Ammon's horn (tissue), 1 donor: ENCODE measurements at regions not wholly inside any gene's neighbourhood (a gene's known extent, or its start where the extent isn't known, plus 50 kb on each side); places are given as distances from the start of the nearest gene placed in this dataset.

ENCODE experiments used
- DNase-seq: peaks from one replicate; pipeline ENCODE4 v3.0.0-alpha.2; 2016; ENCODE audit warnings: low spot score

GRCh38 chr15:31510057-31510456 is 183.4 kb downstream of the KLF13 start:
- DNase-seq: no peak

- DNase-seq: no peak
Measured at GRCh38 chr15:31511707-31512310, 185.2 kb downstream of the KLF13 start.

DNA sequence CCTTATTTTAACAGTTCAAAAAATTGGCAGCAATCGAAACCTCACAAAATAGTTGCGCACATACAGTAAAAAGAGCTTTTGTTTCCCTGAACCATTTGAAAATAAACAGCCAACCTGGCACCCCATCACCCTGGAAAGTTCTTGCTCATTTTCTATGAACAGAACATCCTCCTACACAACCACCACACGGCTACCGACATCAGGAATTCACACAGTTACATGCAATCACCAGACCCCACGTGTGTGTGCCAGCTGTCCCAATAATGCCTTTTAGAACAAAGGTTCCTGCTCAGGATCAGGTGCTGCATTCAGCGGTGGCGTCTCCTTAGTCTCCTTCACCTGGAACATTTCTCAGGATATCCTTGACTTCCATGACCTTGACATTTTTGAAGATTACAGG is 186.5 kb downstream of the KLF13 start:
- no peak for DNase-seq

- DNase-seq: no peak
Measured at GRCh38 chr15:31516440-31516839, 189.8 kb downstream of the KLF13 start.

DNA sequence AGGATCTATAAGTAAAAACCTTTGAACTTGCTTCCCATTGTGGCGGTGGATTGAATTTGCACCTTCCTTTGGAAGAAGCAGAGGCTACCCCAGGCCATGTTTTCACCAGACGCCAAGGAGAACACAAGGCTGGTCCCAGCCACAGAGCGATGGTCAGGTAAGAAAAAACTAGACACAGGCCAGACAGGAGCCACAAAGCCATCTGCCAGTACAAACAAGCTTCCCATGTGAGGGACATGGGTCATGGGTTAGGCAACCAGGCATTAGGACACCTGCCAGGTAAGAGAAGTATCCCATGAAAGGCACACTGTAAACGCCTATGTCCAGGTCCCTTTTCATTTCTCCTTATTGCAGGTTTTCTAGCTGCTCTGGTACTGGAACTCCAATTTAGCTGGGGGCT is 190.2 kb downstream of the KLF13 start:
- DNase-seq: no peak

- no peak for DNase-seq
Measured at GRCh38 chr15:31517711-31518110, 191.1 kb downstream of the KLF13 start.

DNA sequence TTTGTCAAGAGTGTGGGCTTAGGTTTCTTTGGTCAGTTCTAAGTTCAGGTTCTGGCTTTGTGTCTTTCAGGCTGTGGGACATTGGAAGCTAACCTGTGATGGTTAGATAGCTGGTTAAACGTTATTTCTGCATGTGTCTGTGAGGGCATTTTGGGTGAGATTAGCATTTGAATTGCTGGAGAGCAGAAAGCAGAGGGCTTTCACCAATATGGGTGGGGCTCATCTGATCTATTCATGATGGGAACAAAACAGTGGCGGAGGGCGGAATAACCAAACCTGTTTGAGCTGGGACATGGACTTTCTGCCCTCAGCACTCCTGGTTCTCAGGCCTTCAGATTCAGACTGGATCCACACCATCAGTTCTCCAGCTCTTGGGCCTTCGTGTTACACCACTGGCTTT is 195.4 kb downstream of the KLF13 start:
- DNase-seq: no peak

DNA sequence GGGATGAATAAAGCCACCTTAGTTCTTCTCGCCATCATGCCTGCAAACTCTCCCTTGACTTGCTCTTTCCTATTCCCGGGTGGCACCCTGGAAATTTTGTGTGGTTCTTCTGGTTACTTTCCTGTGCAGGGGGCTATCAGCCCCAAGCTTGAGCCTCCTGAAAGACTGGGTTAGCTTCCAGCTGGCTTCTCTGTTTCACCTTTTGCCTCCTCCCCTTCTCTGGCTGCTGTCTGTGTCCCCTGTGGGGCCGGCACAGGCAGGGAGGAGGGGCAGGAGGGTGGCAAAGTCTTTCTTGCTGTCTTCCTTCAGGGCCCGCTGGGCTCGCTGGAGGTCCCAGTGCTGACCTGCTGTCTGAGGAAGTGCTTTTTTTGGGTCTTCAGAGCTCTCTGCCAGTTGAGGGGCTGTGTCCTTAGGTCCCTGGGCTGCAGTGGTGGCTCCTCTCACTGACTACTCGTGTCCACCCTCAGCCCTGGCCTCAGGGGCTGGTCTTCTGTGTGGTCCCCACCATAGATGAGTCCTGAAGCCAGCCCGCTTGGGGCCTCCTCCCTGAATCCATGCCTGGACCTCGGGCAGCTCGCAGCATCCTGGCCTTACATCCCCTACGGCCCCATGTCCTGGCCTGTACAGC is 196.5 kb downstream of the KLF13 start:
- DNase-seq: no peak

DNA sequence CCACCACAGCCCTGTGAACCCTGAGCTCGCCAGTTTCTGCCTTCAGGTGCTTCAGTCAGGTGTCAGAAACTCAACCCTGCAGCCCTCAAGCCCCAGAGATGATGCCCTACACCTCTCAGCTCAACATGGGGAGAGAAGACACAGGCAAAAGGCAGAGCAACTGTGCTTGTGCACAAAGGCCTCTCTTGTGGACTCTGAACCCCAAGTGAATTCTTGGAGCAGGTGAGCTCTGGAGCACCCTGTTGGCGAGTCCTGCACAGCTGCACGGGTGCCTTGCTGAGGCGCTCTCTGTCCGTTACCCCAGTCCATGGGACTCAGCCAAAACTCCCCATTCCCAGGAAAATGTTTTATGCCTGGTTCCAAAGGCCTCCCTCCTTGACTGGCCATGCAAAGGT is 197.0 kb downstream of the KLF13 start:
- no peak for DNase-seq

GRCh38 chr15:31525185-31525695 is 198.6 kb downstream of the KLF13 start:
- no peak for DNase-seq

DNA sequence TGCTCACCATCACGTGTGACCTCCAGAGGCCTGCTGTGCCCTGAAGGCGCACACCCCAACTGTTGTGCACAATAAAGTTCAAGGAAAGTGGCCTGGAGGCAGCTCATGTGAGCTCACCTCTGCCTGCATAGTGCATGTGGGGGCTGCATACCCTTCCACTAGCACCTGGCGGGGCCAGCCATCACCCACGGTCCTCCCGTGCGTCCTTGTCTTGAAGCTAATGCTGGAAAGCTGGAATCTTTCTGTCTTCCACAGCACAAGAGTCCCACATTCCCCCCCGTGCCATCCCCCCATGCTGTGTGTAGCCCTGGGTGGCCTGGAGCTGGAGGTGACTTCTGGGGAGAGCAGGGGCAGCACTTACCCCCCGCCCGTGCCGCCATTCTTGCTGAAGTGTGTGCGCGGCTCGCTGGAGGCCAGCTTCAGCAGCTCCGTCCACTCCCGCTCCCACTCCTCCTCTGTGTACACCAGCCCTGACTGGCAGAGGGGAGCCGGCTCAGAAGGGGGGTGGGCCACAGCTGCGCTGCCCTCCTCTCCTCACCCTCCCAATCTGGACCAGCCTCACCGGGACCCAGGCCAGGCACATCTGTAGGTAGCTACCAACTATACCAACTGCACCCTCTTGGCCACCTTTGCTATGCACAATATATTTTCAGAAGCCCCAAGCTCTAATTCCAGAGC is 199.5 kb downstream of the KLF13 start:
- DNase-seq: no peak

- DNase-seq: no peak
Measured at GRCh38 chr15:31526916-31527690, 200.5 kb downstream of the KLF13 start.

GRCh38 chr15:31528846-31529245 is 202.2 kb downstream of the KLF13 start:
- peak; percentile 73 for DNase-seq

- no peak for DNase-seq
Measured at GRCh38 chr15:31537770-31538592, 211.3 kb downstream of the KLF13 start.

DNA sequence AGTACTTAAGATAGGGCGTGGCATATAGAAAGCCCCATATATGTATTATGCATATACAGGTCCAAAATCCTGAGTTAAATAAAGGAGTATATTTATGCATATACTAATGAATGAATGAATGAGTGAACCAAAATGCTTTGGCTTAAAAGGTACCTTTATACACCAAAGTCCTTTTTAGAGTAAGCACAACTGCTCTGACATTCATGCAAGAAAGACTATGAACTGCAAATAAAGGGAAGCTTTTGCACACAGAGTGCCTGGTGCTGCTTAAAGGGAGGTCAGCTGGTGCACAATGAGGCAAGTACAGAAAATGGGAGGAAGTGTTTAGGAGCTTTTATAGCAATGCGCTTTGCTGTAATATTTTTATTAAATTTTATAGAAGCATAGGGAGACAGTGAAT is 214.0 kb downstream of the KLF13 start:
- DNase-seq: no peak

DNA sequence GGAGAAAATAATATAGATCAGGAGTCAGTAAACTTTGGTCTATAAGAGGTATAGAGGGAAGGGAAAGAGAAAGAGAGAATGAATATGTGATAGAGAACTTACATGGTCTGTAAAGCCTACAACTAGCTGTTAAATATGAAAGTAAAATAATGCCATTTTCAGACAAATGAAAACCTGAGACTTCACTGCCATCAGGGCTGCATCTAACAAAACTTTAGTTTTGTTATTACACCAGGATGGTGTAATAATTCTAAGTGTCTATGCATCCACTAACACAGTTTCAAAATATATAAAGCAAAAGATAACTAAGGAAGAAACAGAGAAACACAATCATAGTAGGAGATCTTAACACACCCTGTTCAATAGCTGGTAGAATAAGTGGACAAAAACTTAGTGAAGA is 217.7 kb downstream of the KLF13 start:
- DNase-seq: no peak

- DNase-seq: no peak
Measured at GRCh38 chr15:31545257-31545656, 218.6 kb downstream of the KLF13 start.

DNA sequence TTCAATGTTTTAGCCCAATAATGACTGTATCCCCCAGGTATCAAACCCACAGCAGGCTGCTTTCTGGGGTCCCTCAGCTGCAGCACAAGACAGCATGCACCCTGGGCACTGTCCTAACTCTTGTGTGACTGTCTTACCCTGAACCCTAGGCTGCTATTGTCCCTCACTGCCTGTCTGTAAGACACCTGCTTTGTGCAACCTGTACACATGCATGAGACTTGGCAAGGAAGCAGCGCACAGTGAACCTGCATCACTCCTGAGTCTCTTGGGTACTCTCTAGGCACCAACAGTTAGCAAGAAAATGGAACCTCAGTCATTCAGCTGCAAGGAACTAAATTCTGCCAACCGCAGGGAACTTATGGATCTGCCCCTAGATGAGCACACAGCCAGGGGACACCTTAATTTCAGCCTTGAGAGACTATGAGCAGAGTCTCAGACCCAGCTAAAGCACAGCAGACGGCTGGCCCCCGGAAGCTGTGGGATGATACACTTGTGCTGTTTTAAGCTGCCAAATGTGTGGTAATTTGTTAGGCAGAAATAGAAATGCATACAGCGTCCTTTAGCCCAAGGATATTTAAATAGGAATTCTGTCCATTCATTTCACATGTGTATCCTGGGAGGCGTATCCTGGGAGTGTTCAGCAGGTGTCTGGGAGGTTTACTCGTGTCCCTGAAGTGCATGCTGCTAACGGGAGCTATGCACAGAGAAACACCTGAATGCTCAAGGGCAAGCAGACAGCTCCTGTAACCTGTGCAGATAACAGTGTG is 223.8 kb downstream of the KLF13 start:
- DNase-seq: no peak

DNA sequence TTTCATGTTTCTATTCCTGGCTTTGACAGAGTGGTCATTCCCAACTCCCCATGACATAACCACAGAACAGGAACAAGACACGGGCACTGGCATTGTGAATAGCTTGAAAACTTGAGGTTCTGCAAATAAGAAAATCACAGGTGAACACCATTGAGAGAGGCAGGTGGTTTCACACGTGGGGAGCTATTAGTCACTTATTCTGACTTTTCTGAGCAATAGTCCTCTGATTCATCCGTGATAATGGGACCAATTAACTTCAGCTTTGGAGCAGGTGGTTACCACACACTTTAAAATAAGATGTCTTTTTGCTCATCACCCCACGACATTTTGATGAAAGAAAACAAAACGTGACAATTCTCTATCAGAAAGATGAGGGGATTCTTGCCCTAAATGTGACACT is 224.7 kb downstream of the KLF13 start:
- no peak for DNase-seq

DNA sequence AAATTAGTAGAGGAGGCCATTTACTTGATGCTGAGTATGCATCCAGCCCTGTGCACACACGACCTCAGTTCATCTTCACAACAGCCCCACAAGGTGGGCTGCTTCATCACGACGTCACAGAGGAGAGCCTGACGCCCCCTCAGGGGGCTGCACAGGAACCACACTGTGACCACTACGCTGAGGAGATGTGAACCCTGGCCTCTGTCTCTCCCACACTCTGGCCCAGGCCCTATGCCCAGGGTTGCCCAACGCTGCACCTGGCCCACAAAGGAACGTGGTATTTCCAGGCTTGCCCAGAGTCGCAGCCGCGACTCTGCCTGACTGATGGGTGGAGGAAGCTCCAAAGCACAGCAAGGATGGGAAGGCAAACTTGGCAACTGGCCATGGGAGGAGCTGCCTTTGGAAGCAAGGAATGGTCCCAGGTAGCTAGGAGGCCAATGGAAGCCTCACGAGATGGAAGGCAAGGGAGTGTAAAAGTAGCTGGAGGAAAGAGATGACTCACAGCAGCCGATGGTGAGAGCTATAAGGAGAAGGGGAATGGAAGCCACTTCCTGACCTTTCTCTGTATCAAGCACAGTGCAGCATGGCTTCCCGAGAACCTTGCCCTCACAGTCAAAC is 226.0 kb downstream of the KLF13 start:
- no peak for DNase-seq

DNA sequence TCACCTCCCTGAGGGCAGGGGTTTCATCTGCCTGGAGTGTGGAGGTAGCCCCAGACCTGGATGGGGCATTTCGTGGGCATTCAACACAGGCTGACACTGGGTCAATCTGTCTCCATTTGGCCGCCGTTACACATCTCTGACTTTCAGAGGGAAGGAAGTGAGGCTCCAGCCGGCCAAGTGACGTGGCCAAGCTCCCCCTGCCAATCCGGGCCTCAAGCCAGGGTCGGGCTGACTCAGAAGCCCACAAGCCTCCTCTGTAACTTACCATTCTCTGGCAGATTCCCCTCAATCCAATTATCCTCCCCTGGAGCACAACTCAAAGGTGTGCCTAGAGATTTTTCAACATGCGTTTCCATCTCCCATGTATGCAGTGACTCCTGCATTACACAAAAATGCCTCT is 227.6 kb downstream of the KLF13 start:
- peak; percentile 47 for DNase-seq
